ENCODE measurements at regions not wholly inside any gene's neighbourhood (a gene's known extent, or its start where the extent isn't known, plus 50 kb on each side); places are given as distances from the start of the nearest gene placed in this dataset.

GRCh38 chr14:28323951-28324741 lies 442.4 kb upstream of the FOXG1 start:
- CTCF ChIA-PET: no interaction called here
- no peaks in the 10 kb centered on the region for H3K36me3 ChIP-seq (ENCODE audit: control insufficient read depth in 2 of 2, insufficient read depth in 1 of 2, low read length in 2 of 2)
- no peak for TF ChIP-seq MYNN (tag by site-specific recombination; IDR thresholded peaks at IDR 0.05; ENCODE audit: borderline replicate concordance)
- TF ChIP-seq GFI1B (tag by site-specific recombination; IDR thresholded peaks at IDR 0.05): no peak
- no peak for TF ChIP-seq ZNF324 (tag by site-specific recombination; IDR thresholded peaks at IDR 0.05)
- TF ChIP-seq ZFP3 (tag by site-specific recombination; IDR thresholded peaks at IDR 0.05; ENCODE audit: low read depth): no peak
- no peak for TF ChIP-seq ZBTB7A (tag by site-specific recombination; IDR thresholded peaks at IDR 0.05; ENCODE audit: low read depth)
- TF ChIP-seq ZNF629 (tag by site-specific recombination; IDR thresholded peaks at IDR 0.05): no peak
- no peak for TF ChIP-seq HIC1 (tag by site-specific recombination; IDR thresholded peaks at IDR 0.05)
- TF ChIP-seq ZNF292 (tag by site-specific recombination; IDR thresholded peaks at IDR 0.05; ENCODE audit: borderline replicate concordance, low read depth): no peak
- no peak for TF ChIP-seq ZNF785 (tag by site-specific recombination; IDR thresholded peaks at IDR 0.05)
- TF ChIP-seq ZNF639 (tag by site-specific recombination; IDR thresholded peaks at IDR 0.05): no peak
- no peak for TF ChIP-seq GLI2 (tag by site-specific recombination; IDR thresholded peaks at IDR 0.05; ENCODE audit: borderline replicate concordance, low read depth)
- no peak for TF ChIP-seq ZBTB8A (tag by site-specific recombination; IDR thresholded peaks at IDR 0.05)
- H3K27ac ChIP-seq (ENCODE audit: extremely low read depth, low read depth, low read length): no peak overlapping the region
- POLR2A ChIA-PET: no interaction called here
- no peaks in the 10 kb centered on the region for H3K4me1 ChIP-seq (ENCODE audit: control insufficient read depth, insufficient read depth, low read length)
- no peak overlapping the region for H3K4me3 ChIP-seq (ENCODE audit: low read depth, low read length)
- H3K9me3 ChIP-seq (ENCODE audit: control insufficient read depth, insufficient read depth, low read depth, low read length): no peaks in the 10 kb centered on the region

- TF ChIP-seq ZNF692 (tag by site-specific recombination; IDR thresholded peaks at IDR 0.05) (no peak), ZBTB1 (tag by site-specific recombination; IDR thresholded peaks at IDR 0.05) (no peak), HOXC10 (CRISPR knock-in tag; IDR thresholded peaks at IDR 0.05) (no peak)
- POLR2A ChIA-PET: interaction anchor here (0.8 kb wide), 1 partner anchor 10 kb away, joined by 3 read pairs; no protein-coding TSS in a partner anchor
- H3K9me3 ChIP-seq (ENCODE audit: control insufficient read depth, insufficient read depth, low read depth, low read length): no peaks in the 10 kb centered on the region
- no peaks in the 10 kb centered on the region for H3K4me1 ChIP-seq (ENCODE audit: control insufficient read depth, insufficient read depth, low read length)
- CTCF ChIA-PET: interaction anchor here (0.6 kb wide), 1 partner anchor 35 kb away, joined by 3 read pairs; no protein-coding TSS in a partner anchor
- no peaks in the 10 kb centered on the region for H3K36me3 ChIP-seq (ENCODE audit: control insufficient read depth in 2 of 2, insufficient read depth in 1 of 2, low read length in 2 of 2)
- H3K27ac ChIP-seq (ENCODE audit: extremely low read depth, low read depth, low read length): no peak overlapping the region
- H3K4me3 ChIP-seq (ENCODE audit: low read depth, low read length): no peak overlapping the region
Measured at GRCh38 chr14:28340816-28341215, 425.8 kb upstream of the FOXG1 start.

GRCh38 chr14:28344381-28344780 lies 422.2 kb upstream of the FOXG1 start:
- no peak overlapping the region for H3K4me3 ChIP-seq (ENCODE audit: low read depth, low read length)
- no peaks in the 10 kb centered on the region for H3K9me3 ChIP-seq (ENCODE audit: control insufficient read depth, insufficient read depth, low read depth, low read length)
- no peaks in the 10 kb centered on the region for H3K4me1 ChIP-seq (ENCODE audit: control insufficient read depth, insufficient read depth, low read length)
- ChIA-PET CTCF (no interaction called here), POLR2A (no interaction called here)
- H3K27ac ChIP-seq (ENCODE audit: extremely low read depth, low read depth, low read length): no peak overlapping the region
- no peaks in the 10 kb centered on the region for H3K36me3 ChIP-seq (ENCODE audit: control insufficient read depth in 2 of 2, insufficient read depth in 1 of 2, low read length in 2 of 2)
- TF ChIP-seq KLF10 (tag by site-specific recombination; IDR thresholded peaks at IDR 0.05) (no peak), HIC1 (tag by site-specific recombination; IDR thresholded peaks at IDR 0.05) (no peak), ZNF311 (tag by site-specific recombination; IDR thresholded peaks at IDR 0.05; ENCODE audit: borderline replicate concordance) (no peak), ZNF704 (tag by site-specific recombination; IDR thresholded peaks at IDR 0.05) (no peak), ZNF792 (tag by site-specific recombination; IDR thresholded peaks at IDR 0.05) (no peak), ZFP3 (tag by site-specific recombination; IDR thresholded peaks at IDR 0.05; ENCODE audit: low read depth) (no peak), AEBP2 (tag by site-specific recombination; IDR thresholded peaks at IDR 0.05; ENCODE audit: borderline replicate concordance) (no peak), ZNF791 (tag by site-specific recombination; IDR thresholded peaks at IDR 0.05) (no peak)

Measured in HEK293 (cell line).